Stimulated activated CD4-positive, alpha-beta T cell treated with anti-CD3 and anti-CD28 coated beads, Interleukin-1b, Interleukin-23, amount 100 ng/mL, for 24 hours (primary cell): ENCODE measurements at regions not wholly inside any gene's neighbourhood (a gene's known extent, or its start where the extent isn't known, plus 50 kb on each side); places are given as distances from the start of the nearest gene placed in this dataset.
"Not testable (repeated sequence)": the region's sequence is repeated elsewhere in the genome, so short reads cannot be mapped to it uniquely, and the experiment has no call there.

Source experiments
- DNase-seq, 4 experiments: peaks; one replicate each; pipeline ENCODE4 v3.0.0-alpha.2; 2020; ENCODE audit warnings: low read depth in 4 of 4, low spot score in 1 of 4

- DNase-seq = no peak
Measured at GRCh38 chr10:123221418-123221817, 67.2 kb downstream of the BUB3 start.

GRCh38 chr10:123222832-123223231 lies 68.6 kb downstream of the BUB3 start:
- no peak for DNase-seq

DNA sequence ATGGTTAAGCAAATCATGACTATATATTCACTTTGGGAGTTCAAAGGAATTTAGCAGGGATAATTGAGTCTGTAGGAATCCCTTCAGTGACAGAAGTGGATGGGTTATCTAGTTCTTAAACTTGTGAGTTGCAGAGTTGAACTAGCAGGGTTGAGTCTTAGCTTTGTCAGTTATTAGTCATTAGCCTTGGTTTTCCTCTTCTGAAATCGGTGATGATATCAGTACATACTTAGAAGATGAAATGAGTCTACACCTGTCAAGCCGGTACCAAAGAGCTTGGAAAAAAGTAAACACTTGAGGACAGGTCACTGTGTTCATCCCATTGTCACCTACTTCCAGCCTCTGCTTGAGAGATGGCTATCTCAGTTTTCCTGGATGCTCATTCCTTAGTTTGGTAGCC lies 73.5 kb downstream of the BUB3 start:
- no peak for DNase-seq

DNA sequence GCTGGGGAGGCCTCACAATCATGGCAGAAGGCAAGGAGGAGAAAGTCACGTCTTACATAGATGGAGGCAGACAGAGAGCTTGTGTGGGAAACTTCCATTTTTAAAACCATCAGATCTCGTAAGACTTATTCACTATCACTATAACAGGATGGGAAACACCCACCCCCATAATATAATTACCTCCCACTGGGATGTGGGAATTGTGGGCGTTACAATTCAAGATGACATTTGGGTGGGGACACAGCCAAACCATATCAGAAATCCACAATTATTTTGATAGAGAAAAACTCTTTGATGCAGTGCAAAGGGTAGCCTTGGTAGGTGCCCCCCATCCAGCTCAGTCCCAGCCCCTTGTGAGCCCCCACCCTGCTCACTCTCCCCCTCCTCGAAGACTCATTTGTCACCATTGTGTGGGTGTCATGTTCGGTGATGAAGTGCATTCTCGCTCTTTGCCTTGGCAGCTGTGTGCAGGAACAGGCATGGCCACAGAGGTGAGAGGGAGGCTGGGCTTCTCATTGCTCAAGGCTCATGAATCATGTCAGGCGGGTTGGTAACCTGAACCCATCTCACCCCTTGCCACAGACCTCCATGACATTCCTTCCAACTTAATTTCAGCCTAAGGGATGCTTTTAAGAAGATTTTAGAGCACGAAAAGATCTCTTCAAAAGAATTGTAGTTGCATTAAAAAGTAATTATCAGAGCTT lies 75.9 kb downstream of the BUB3 start:
- DNase-seq = no peak

- not testable (repeated sequence) for DNase-seq
Measured at GRCh38 chr10:123232879-123233278, 78.7 kb downstream of the BUB3 start.

DNA sequence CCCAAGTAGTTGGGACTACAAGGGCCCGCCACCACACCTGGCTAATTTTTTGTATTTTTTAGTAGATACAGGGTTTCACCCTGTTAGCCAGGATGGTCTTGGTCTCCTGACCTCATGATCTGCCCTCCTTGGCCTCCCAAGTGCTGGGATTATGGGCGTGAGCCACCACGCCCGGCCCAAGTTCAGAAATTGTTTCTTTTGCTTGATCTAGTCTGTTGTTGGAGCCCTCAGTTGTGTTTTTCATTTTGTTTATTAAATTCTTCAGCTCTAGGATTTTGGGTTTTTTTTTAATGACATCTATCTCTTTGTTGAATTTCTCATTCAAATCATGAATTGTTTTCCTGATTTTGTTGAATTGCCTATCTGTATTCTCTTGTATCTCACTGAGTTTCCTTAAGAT lies 80.8 kb downstream of the BUB3 start:
- not testable (repeated sequence) for DNase-seq

DNA sequence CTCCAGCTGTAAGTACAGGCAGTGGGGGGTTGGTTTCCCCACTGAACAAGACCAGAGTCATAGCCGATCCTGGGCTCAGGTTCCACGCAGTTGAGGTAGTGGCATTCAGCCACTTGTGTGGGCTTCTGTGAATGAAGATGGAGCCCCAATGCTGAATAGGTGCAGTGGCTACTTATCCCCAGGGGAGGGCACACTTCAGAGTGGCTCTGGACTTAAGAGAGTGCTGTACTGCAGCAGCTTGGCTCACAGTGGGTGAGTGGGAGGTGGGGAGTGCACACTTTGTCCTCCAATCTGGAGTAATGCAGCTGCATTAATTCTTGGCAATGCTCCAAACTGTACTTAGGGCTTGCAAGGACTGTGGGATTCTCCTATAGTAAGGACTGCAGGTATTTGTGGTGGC lies 81.9 kb downstream of the BUB3 start:
- DNase-seq = no peak

GRCh38 chr10:123240250-123240649 lies 86.0 kb downstream of the BUB3 start:
- no peak for DNase-seq

- no peak for DNase-seq
Measured at GRCh38 chr10:123240776-123241175, 86.6 kb downstream of the BUB3 start.

GRCh38 chr10:123241391-123242141 lies 87.4 kb downstream of the BUB3 start:
- peak in 1 of 4 experiments; percentile 0 for DNase-seq

GRCh38 chr10:123244747-123245146 lies 90.5 kb downstream of the BUB3 start:
- DNase-seq = no peak

DNA sequence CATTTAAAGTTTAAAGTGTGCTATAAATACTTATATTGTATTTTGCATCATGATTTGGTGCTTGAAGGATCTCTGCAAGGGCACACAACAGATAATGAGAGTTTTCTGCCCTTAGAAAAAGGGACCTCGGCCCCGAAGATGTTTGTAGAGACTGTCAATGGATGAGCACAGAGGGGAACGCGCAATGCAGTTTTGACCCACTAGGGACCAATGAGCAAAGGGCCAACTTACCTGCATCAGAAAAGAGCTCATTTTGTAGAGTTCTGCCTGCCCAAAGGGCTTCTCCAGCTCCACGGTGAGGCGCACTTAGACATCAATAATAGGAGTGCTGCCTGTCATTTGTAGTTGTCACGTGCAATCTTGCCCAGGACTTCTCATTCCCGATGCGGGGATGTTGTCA lies 91.1 kb downstream of the BUB3 start:
- no peak for DNase-seq

GRCh38 chr10:123249894-123250293 lies 95.7 kb downstream of the BUB3 start:
- no peak for DNase-seq

DNA sequence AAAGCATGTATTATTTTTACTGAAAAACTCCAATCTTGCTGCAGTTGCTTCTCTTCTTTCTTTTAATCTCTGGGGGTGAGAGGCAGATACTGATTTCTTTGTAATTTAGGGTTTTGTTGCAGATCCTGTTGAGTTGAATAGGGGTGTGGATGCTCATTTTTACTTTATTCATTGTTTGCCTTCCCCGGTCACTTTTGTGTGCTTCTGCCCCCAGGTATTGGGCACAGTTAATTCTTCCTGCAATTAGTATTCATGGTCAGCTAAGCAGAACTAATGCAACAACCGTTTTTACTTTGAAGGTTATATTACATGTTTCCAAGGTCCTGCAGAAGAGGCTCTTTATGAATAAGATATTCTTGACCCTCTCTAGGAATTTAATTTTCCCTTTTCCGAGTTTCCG lies 96.4 kb downstream of the BUB3 start:
- no peak for DNase-seq

DNA sequence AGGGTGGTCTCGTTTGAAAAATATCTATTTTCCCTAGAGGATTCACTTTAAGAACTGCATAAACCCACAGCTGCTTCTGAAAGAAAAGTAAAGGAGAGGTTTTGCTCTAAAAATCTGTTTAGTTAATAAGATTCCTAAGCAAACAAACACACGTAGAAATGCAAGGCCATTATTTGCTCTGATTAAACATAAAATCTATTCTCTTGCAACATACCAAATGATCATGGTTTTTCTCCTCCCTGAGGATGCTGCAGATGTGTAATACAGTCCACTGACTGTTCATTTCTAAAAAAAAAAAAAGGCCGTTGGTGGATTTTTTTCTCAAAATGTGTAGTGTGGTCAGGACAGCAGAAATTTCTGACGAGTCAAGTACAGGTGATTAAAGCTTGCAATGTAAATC lies 98.6 kb downstream of the BUB3 start:
- DNase-seq = no peak

DNA sequence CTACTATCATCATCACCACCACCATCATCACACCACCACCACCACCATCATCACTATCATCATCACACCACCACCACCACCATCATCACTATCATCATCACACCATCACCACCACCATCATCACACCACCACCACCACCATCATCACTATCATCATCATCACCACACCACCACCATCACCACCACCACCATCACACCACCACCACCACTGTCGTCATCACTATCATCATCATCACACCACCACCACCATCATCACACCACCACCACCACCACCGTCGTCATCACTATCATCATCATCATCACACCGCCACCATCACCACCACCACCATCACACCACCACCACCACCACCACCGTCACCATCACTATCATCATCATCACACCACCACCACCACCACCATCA lies 100.1 kb downstream of the BUB3 start:
- DNase-seq = not testable (repeated sequence)

DNA sequence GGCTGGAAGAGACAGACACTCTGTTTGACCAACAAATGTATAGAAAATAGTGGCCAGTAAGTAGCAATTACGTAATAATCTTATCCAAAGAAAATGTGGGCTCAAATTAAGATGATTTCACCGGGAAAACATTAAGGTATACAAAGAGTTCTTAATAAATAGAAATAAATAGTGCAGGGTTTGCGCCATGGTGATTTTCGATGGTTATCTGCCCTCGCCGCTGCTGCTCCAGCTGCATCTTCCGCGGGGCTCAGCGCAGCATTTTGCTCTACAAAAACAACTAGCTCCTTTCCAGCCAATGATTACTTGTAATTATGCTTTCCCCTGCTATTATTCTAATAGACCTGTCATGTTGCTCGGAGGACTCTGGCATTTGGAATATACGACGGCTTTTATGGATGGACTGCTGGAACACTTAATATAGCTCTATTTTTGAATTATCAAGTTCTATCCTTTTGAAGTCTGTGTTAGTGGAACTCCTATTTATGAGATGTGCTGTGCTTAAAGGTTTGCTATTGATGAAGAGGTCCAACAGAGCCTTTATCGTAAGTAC lies 103.8 kb downstream of the BUB3 start:
- DNase-seq = no peak

- no peak for DNase-seq
Measured at GRCh38 chr10:123259081-123259480, 104.9 kb downstream of the BUB3 start.

- no peak for DNase-seq
Measured at GRCh38 chr10:123259791-123260190, 105.6 kb downstream of the BUB3 start.

GRCh38 chr10:123262456-123262855 lies 108.3 kb downstream of the BUB3 start:
- DNase-seq = no peak

GRCh38 chr10:123266971-123267370 lies 112.8 kb downstream of the BUB3 start:
- DNase-seq = no peak

DNA sequence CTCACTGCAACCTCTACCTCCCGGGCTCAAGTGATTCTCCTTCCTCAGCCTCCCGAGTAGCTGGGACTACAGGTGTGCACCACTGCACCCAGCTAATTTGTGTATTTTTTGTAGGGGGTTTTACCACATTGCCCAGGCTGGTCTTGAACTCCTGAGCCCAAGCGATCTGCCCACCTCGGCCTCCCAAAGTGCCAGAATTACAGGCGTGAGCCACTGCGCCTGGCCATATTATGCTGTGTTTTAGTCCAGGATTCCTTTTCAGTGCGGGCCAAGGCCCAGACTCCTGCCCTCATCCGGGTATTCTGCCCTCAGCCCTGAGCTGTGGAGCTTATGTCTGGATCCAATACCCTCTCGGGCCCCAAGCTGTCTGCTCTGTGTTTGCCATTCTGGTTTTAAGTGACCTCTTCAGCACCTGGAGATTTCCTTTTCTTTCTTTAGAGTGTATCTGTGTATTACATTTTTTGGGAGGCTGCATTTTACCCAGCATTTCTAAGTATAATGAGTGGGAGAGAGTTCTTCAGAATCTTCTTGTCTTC lies 114.9 kb downstream of the BUB3 start:
- DNase-seq = no peak
